Transverse colon (tissue), 4 donors: ENCODE measurements at regions not wholly inside any gene's neighbourhood (a gene's known extent, or its start where the extent isn't known, plus 50 kb on each side); places are given as distances from the start of the nearest gene placed in this dataset.

Source experiments
- DNase-seq: peaks from one replicate; pipeline ENCODE4 v3.0.0-alpha.2; 2019
- H3K27ac ChIP-seq, 4 donors: fragments of 200-600 bp; sonication (generic); 2 replicates each; pipeline ENCODE4 v1.5.1; 2016 to 2018; ENCODE audit warnings: inconsistent platforms in 4 of 4
- H3K27me3 ChIP-seq: fragments of 200-600 bp; sonication (generic); 2 replicates; pipeline ENCODE4 v1.5.1; 2017; ENCODE audit warnings: inconsistent platforms
- H3K36me3 ChIP-seq, 4 donors: fragments of 200-600 bp; sonication (generic); 2 replicates each; pipeline ENCODE4 v1.5.1; 2017 to 2019; ENCODE audit warnings: inconsistent platforms in 4 of 4
- H3K4me1 ChIP-seq, 4 donors: fragments of 200-600 bp; sonication (generic); 2 replicates each; pipeline ENCODE4 v1.5.1; 2017 to 2020; ENCODE audit warnings: inconsistent platforms in 4 of 4
- H3K4me3 ChIP-seq, 4 donors: fragments of 200-600 bp; sonication (generic); 1 replicate in 1 of 4; 2 replicates in 3 of 4; pipeline versions ENCODE4 v1.5.1 to v1.6.1; 2017 to 2019; ENCODE audit warnings: inconsistent platforms in 4 of 4
- H3K9me3 ChIP-seq, 2 donors: fragments of 200-600 bp; sonication (generic); 2 replicates each; pipeline ENCODE4 v1.5.1; 2017 to 2019; ENCODE audit warnings: inconsistent platforms in 2 of 2
- EP300 ChIP-seq: sonication (generic); formaldehyde crosslinking; IDR thresholded peaks from one replicate; pipeline ENCODE4 v1.6.1; 2017; ENCODE audit warnings: antibody characterized with exemption, low read depth
- POLR2A ChIP-seq: fragments of 450-650 bp; IDR thresholded peaks from one replicate; pipeline ENCODE4 v1.6.1; 2016; ENCODE audit warnings: antibody characterized with exemption, mild to moderate bottlenecking, moderate library complexity
- POLR2AphosphoS5 ChIP-seq, 3 donors: sonication (generic); formaldehyde crosslinking; IDR thresholded peaks; one replicate each; pipeline ENCODE4 v1.6.1; 2016; ENCODE audit warnings: antibody characterized with exemption in 3 of 3
- WGBS, 2 donors: methylation state at CpG; one replicate each; pipeline ENCODE4 v1.1.5; 2018; ENCODE audit warnings: low coverage in 1 of 2; 5-methylcytosine and 5-hydroxymethylcytosine counted together
- in situ Hi-C, 4 donors: fragments of 200-750 bp; cut with MboI; loops; one replicate each; pipeline versions ENCODE4 v1.15.0 to v1.15.1; 2017; ENCODE audit warnings: low sequenced_read_pairs in 3 of 4, low pct_ligation_motif_present in 1 of 4, low pct_unique_long_range_greater_than_20kb in 1 of 4
- intact Hi-C: fragments of 100-400 bp; cut with DNase I; formaldehyde crosslinking; loops from one replicate; pipeline ENCODE4 v1.15.1; 2023; ENCODE audit warnings: low total_unique reads
- TF ChIP-seq, protein P1 (sequence below), 5 experiments: fragments of 200-600 bp in 3 of 5; fragments of 450-650 bp in 2 of 5; sonication (generic) in 3 of 5; IDR thresholded peaks; 1 replicate in 2 of 5; 2 replicates in 3 of 5; pipeline ENCODE4 v1.5.1; 2016 to 2017; ENCODE audit warnings: antibody characterized with exemption in 5 of 5, inconsistent platforms in 3 of 5, mild to moderate bottlenecking in 2 of 5, moderate library complexity in 1 of 5

- no peak for TF ChIP-seq POLR2AphosphoS5 (IDR thresholded peaks at IDR 0.05)
- TF ChIP-seq, protein P1, sequence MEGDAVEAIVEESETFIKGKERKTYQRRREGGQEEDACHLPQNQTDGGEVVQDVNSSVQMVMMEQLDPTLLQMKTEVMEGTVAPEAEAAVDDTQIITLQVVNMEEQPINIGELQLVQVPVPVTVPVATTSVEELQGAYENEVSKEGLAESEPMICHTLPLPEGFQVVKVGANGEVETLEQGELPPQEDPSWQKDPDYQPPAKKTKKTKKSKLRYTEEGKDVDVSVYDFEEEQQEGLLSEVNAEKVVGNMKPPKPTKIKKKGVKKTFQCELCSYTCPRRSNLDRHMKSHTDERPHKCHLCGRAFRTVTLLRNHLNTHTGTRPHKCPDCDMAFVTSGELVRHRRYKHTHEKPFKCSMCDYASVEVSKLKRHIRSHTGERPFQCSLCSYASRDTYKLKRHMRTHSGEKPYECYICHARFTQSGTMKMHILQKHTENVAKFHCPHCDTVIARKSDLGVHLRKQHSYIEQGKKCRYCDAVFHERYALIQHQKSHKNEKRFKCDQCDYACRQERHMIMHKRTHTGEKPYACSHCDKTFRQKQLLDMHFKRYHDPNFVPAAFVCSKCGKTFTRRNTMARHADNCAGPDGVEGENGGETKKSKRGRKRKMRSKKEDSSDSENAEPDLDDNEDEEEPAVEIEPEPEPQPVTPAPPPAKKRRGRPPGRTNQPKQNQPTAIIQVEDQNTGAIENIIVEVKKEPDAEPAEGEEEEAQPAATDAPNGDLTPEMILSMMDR (IDR thresholded peaks at IDR 0.05): no peak
- TF ChIP-seq EP300: no peak
- TF ChIP-seq POLR2A: no peak
Observed at GRCh38 chr12:5096241-5096924, 52.7 kb downstream of the KCNA5 start.

GRCh38 chr12:5097786-5098185 is 54.1 kb downstream of the KCNA5 start:
- Histone ChIP-seq H3K4me3 (no peak overlapping the region), H3K4me1 (no peaks in the 10 kb centered on the region), H3K36me3 (no peaks in the 10 kb centered on the region), H3K27me3 (peaks cover 23% of the 10 kb centered on the region), H3K9me3 (no peaks in the 10 kb centered on the region), H3K27ac (no peak overlapping the region)
- WGBS, 2 donors: 69% methylated on average over 6 of the region's 6 CpGs; no CpG with 5 or more reads in 1 of the 2 donors
- no peak for DNase-seq
- in situ Hi-C loops: no loop called here
- intact Hi-C loops: no loop called here
- no peak for TF ChIP-seq EP300
- TF ChIP-seq, protein P1 (IDR thresholded peaks at IDR 0.05): no peak
- no peak for TF ChIP-seq POLR2A
- TF ChIP-seq POLR2AphosphoS5 (IDR thresholded peaks at IDR 0.05): no peak

More at GRCh38 chr12:5096241-5096924, 52.7 kb downstream of the KCNA5 start:
- in situ Hi-C loops: no loop called here
- H3K36me3 ChIP-seq: no peaks in the 10 kb centered on the region
- no peak overlapping the region for H3K27ac ChIP-seq
- DNase-seq: no peak
- 63 to 74% methylated on average over 2 to 8 of the region's 8 CpGs for WGBS, 2 donors
- H3K27me3 ChIP-seq: peaks cover 23% of the 10 kb centered on the region
- no peaks in the 10 kb centered on the region for H3K9me3 ChIP-seq
- no peak overlapping the region for H3K4me3 ChIP-seq
- intact Hi-C loops: no loop called here
- no peaks in the 10 kb centered on the region for H3K4me1 ChIP-seq

DNA sequence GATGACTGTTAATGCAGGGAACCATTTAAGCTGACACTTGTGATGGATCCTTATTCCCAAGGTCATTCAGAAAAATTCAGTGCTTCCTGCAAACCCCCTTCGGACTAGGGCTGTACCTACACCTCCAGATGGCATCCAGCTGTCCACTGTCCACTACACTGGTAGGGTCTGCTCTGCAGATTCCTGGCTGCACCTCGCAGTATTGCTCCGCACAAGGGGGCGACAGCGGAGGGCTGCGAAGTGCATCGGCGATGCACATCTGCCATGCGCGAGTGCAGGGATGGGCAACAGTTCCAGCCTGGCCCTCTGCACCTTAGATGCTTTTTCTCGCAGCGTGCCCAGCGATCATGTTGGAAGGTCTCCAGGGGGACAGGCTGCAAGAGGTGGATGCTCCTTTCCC is 55.5 kb downstream of the KCNA5 start:
- H3K9me3 ChIP-seq: no peaks in the 10 kb centered on the region
- WGBS, 2 donors: 92 to 97% methylated on average over 11 to 13 of the region's 13 CpGs
- no peaks in the 10 kb centered on the region for H3K4me1 ChIP-seq
- in situ Hi-C loops: no loop called here
- H3K27me3 ChIP-seq: peaks cover 23% of the 10 kb centered on the region
- no peak overlapping the region for H3K4me3 ChIP-seq
- H3K27ac ChIP-seq: no peak overlapping the region
- TF ChIP-seq POLR2A: no peak
- TF ChIP-seq POLR2AphosphoS5 (IDR thresholded peaks at IDR 0.05): no peak
- TF ChIP-seq, protein P1 (IDR thresholded peaks at IDR 0.05): no peak
- no peak for TF ChIP-seq EP300
- no peak for DNase-seq
- H3K36me3 ChIP-seq: no peaks in the 10 kb centered on the region
- intact Hi-C loops: no loop called here

DNA sequence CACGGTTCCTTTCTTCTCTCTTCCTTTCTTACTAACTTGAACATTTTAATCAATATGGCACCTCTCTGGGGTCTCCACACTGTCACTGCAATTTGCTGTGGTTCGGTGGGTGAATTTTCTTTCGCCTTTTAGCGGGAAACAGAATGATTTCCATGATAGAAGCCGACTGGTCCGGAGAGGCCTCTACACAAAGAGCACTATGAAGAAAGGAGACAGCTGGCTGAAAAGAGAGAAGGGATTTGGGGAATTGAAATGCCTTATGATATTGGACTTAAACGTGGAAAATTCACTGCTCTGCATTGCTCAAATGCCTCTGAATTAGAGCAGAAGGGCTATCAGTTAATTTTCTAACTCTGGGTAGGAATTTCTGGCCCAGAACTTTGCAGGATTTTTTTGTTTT is 55.9 kb downstream of the KCNA5 start:
- no peaks in the 10 kb centered on the region for H3K9me3 ChIP-seq
- no peak for DNase-seq
- in situ Hi-C loops (no loop called here), intact Hi-C loops (no loop called here)
- 80 to 83% methylated on average over 4 to 7 of the region's 7 CpGs for WGBS, 2 donors
- no peaks in the 10 kb centered on the region for H3K4me1 ChIP-seq
- H3K27me3 ChIP-seq: peaks cover 23% of the 10 kb centered on the region
- H3K36me3 ChIP-seq: no peaks in the 10 kb centered on the region
- H3K27ac ChIP-seq: no peak overlapping the region
- no peak overlapping the region for H3K4me3 ChIP-seq
- TF ChIP-seq, protein P1 (IDR thresholded peaks at IDR 0.05): no peak
- TF ChIP-seq EP300 (no peak), POLR2A (no peak), POLR2AphosphoS5 (IDR thresholded peaks at IDR 0.05) (no peak)
